Esophagus muscularis mucosa (tissue), 4 donors: ENCODE measurements at regions not wholly inside any gene's neighbourhood (a gene's known extent, or its start where the extent isn't known, plus 50 kb on each side); places are given as distances from the start of the nearest gene placed in this dataset.

Source experiments
- DNase-seq: peaks from one replicate; pipeline ENCODE4 v3.0.0-alpha.2; 2017; ENCODE audit errors: extremely low spot score
- H3K27ac ChIP-seq, 4 donors: fragments of 200-600 bp; sonication (generic); replicated peaks in 1 of 4; 1 replicate in 3 of 4; 2 replicates in 1 of 4; pipeline ENCODE4 v1.5.1; 2016 to 2019; ENCODE audit warnings: mild to moderate bottlenecking in 1 of 4
- H3K27me3 ChIP-seq, 4 donors: fragments of 200-600 bp; sonication (generic); one replicate each; pipeline versions ENCODE4 v1.5.1 to v1.6.0; 2016 to 2019
- H3K36me3 ChIP-seq, 4 donors: fragments of 200-600 bp; sonication (generic); one replicate each; pipeline ENCODE4 v1.5.1; 2016 to 2019
- H3K4me1 ChIP-seq, 4 donors: fragments of 200-600 bp; sonication (generic); one replicate each; pipeline ENCODE4 v1.5.1; 2016 to 2019
- H3K4me3 ChIP-seq, 4 donors: fragments of 200-600 bp; sonication (generic); 1 replicate in 2 of 4; 2 replicates in 2 of 4; pipeline ENCODE4 v1.5.1; 2016 to 2019; ENCODE audit warnings: mild to moderate bottlenecking in 4 of 4, moderate library complexity in 1 of 4
- H3K9me3 ChIP-seq, 4 donors: fragments of 200-600 bp; sonication (generic); 1 replicate in 3 of 4; 2 replicates in 1 of 4; pipeline ENCODE4 v1.5.1; 2016 to 2019
- EP300 ChIP-seq: sonication (generic); formaldehyde crosslinking; IDR thresholded peaks from one replicate; pipeline ENCODE4 v1.6.1; 2017; ENCODE audit warnings: antibody characterized with exemption
- POLR2A ChIP-seq: fragments of 450-650 bp; IDR thresholded peaks from one replicate; pipeline ENCODE4 v1.6.1; 2017; ENCODE audit warnings: antibody characterized with exemption, moderate library complexity, mild to moderate bottlenecking, low read depth
- POLR2AphosphoS5 ChIP-seq, 2 donors: sonication (generic); formaldehyde crosslinking; IDR thresholded peaks; one replicate each; pipeline ENCODE4 v1.6.1; 2017; ENCODE audit warnings: antibody characterized with exemption in 2 of 2
- WGBS: methylation state at CpG from one replicate; pipeline ENCODE4 v1.1.5; 2018; 5-methylcytosine and 5-hydroxymethylcytosine counted together
- intact Hi-C: fragments of 100-400 bp; cut with DNase I; formaldehyde crosslinking; loops from one replicate; pipeline ENCODE4 v1.15.1; 2023
- TF ChIP-seq, protein P1 (sequence below), 3 experiments: fragments of 200-600 bp in 2 of 3; fragments of 450-650 bp in 1 of 3; sonication (generic) in 2 of 3; IDR thresholded peaks; one replicate each; pipeline ENCODE4 v1.5.1; 2017 to 2019; ENCODE audit warnings: antibody characterized with exemption in 3 of 3, mild to moderate bottlenecking in 2 of 3, moderate library complexity in 1 of 3

DNA sequence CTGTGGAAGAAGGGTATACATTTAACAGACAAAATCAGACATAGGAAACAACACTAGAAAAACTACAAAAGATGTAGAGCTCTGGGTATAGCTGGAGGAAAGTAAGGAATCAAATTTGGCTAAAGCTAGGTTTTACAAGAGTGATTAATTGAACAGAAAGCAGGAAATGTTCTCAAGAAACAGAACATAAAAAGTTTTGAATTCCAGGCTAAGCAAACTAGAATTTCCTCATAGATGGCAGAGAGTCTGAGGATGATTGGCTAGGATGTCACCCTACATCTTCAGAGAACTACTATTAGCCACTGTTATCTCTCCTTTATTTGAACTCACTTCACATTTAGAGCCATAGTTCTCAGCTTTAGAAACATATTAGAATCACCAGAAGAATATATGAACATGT is 502.1 kb upstream of the PAPPA start:
- Histone ChIP-seq H3K36me3 (no peaks in the 10 kb centered on the region), H3K4me1 (peaks cover 0 to 13% (median 0%) of the 10 kb centered on the region in 4 donors), H3K9me3 (no peaks in the 10 kb centered on the region), H3K4me3 (no peak overlapping the region), H3K27ac (peak overlapping the region; percentile 52 to 76 (median 66)), H3K27me3 (no peaks in the 10 kb centered on the region)
- TF ChIP-seq EP300, result no peak
- no peak for TF ChIP-seq POLR2A
- TF ChIP-seq POLR2AphosphoS5 (IDR thresholded peaks at IDR 0.05), result no peak
- TF ChIP-seq, protein P1, sequence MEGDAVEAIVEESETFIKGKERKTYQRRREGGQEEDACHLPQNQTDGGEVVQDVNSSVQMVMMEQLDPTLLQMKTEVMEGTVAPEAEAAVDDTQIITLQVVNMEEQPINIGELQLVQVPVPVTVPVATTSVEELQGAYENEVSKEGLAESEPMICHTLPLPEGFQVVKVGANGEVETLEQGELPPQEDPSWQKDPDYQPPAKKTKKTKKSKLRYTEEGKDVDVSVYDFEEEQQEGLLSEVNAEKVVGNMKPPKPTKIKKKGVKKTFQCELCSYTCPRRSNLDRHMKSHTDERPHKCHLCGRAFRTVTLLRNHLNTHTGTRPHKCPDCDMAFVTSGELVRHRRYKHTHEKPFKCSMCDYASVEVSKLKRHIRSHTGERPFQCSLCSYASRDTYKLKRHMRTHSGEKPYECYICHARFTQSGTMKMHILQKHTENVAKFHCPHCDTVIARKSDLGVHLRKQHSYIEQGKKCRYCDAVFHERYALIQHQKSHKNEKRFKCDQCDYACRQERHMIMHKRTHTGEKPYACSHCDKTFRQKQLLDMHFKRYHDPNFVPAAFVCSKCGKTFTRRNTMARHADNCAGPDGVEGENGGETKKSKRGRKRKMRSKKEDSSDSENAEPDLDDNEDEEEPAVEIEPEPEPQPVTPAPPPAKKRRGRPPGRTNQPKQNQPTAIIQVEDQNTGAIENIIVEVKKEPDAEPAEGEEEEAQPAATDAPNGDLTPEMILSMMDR (IDR thresholded peaks at IDR 0.05), result no peak
- intact Hi-C loops, result no loop called here
- DNase-seq, result no peak

DNA sequence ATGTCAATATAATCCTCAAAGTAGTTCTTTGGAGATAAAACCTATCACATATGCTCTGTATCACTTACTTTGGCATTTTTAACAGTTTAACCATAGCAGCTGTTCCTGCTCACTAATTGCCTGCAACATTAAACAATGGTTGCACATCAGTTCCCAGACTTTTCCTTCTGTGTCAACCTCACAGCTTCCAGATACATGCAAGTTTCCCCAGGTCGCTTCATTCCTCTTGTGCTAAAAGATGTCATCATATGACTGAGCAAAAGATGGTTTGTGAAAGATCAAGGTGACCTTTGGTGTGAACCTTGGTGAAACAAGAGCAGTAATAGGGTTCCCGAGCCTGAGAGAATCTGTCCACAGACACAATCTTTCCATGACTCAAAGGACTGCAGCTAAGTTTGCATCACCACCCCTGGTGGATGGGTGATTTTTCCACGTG is 500.4 kb upstream of the PAPPA start:
- H3K27ac ChIP-seq, result peak overlapping the region; percentile 22 to 51 (median 39)
- peaks cover 0 to 13% (median 0%) of the 10 kb centered on the region in 4 donors for H3K4me1 ChIP-seq
- no peaks in the 10 kb centered on the region for H3K27me3 ChIP-seq
- H3K4me3 ChIP-seq, result no peak overlapping the region
- 70% methylated on average over 3 of the region's 3 CpGs for WGBS
- H3K9me3 ChIP-seq, result no peaks in the 10 kb centered on the region
- no peaks in the 10 kb centered on the region for H3K36me3 ChIP-seq
- intact Hi-C loops, result no loop called here
- DNase-seq, result no peak
- TF ChIP-seq EP300 (no peak), POLR2AphosphoS5 (IDR thresholded peaks at IDR 0.05) (peak in 1 of 2 donors; percentile 45)

DNA sequence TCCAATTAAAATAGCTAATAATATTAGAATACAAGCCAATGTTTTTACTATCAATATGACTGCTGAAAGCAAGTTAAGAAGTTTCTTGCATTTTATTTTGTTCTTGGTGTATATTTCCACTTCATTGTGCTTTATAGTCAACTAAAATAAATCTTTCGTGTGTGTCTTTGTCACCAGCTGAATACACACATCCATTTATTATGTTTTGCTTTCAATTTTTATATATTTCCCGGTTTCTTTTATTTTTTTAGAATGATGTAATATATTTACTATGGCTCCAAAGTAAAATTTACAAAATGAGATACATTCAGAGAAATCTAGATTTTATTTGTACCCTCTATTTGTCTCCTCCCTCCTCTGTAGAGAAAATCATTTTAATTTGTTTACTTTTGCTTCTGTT is 495.9 kb upstream of the PAPPA start:
- H3K4me3 ChIP-seq, result no peak overlapping the region
- no peaks in the 10 kb centered on the region for H3K27me3 ChIP-seq
- TF ChIP-seq, protein P1 (IDR thresholded peaks at IDR 0.05), result no peak
- TF ChIP-seq POLR2A, result no peak
- no peaks in the 10 kb centered on the region for H3K9me3 ChIP-seq
- 91% methylated on average over 2 of the region's 2 CpGs for WGBS
- no peak overlapping the region for H3K27ac ChIP-seq
- intact Hi-C loops, result no loop called here
- H3K4me1 ChIP-seq, result no peaks in the 10 kb centered on the region
- H3K36me3 ChIP-seq, result no peaks in the 10 kb centered on the region
- no peak for DNase-seq

DNA sequence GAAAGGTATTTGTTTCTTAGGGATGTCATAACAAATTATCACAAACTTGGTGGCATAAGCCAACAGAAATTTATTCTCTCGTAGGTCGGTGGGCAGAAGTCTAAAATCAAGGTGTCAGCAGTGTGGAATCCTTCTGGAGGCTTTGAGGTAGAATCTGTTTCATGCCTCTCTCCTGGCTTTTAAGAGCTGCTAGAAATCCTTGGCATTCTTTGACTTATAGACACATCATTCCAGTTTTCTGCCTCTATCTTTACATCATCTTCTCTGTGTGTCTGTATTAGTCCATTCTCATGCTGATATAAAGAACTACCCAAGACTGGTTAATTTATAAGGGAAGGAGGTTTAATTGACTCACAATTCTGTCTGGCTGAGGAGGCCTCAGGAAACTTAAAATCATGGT is 488.1 kb upstream of the PAPPA start:
- Histone ChIP-seq H3K9me3 (no peaks in the 10 kb centered on the region), H3K36me3 (no peaks in the 10 kb centered on the region), H3K4me3 (no peak overlapping the region), H3K27me3 (no peaks in the 10 kb centered on the region), H3K27ac (no peak overlapping the region), H3K4me1 (no peaks in the 10 kb centered on the region)
- TF ChIP-seq EP300, result no peak
- TF ChIP-seq POLR2A, result no peak
- intact Hi-C loops, result no loop called here
- DNase-seq, result no peak
- WGBS, result 64% methylated on average over 2 of the region's 2 CpGs

DNA sequence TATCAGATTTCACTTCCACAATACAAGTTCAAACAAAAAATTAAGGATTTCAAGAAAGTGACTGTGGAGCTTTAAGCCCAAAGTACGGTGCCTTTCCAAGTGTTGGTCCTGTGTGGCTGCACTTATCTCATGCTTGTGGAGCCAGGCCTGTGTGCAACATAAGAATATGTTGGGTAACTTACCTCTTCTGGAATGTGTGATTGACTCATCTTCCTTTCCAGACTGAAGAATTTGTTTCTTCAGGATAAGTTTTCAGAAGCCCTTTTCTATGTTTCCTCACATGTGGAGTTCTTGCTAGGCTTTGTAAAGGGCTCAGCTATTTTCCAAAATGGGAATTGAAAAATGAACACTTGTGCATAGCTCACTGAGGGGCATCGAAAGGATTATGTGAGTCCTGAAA is 485.1 kb upstream of the PAPPA start:
- no peaks in the 10 kb centered on the region for H3K9me3 ChIP-seq
- intact Hi-C loops, result no loop called here
- 81% methylated on average over 2 of the region's 2 CpGs for WGBS
- no peak for DNase-seq
- H3K4me3 ChIP-seq, result no peak overlapping the region
- TF ChIP-seq POLR2AphosphoS5 (IDR thresholded peaks at IDR 0.05) (no peak), POLR2A (no peak), EP300 (no peak)
- TF ChIP-seq, protein P1 (IDR thresholded peaks at IDR 0.05), result no peak
- no peaks in the 10 kb centered on the region for H3K27me3 ChIP-seq
- no peak overlapping the region for H3K27ac ChIP-seq
- peaks cover 0 to 7% (median 0%) of the 10 kb centered on the region in 4 donors for H3K4me1 ChIP-seq
- no peaks in the 10 kb centered on the region for H3K36me3 ChIP-seq

DNA sequence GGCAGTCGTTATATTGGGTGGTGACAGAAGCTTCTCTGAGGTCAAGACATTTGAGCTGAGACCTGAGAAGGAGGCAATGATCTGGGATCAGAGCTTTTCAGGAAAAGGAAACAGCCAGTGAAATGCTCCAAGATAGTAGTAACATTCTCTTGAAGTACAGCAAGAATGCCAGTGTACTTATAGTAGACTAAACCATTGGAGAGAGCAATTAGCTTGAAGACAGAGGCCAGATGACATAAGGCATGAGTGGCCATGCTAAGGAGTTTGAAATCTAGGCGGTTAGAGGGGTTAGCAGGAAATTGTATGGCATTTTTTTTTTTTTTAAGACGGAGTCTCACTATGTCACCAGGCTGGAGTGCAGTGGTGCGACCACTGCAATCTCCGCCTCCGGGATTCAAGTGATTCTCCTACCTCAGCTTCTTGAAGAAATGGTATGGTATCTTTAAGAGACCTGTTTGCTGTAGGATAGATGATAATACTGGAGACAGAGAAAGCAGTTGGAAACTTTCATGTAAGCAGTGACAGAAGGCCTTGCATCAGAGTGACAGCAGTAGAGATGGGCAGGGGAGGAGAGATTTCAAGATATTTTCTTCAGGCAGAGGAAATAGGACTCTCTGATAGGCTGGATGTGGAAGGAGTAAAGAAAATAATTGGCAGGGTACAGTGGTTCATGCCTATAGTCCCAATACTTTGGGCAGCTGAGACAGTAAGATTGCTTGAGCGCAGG is 482.2 kb upstream of the PAPPA start:
- H3K4me3 ChIP-seq, result no peak overlapping the region
- intact Hi-C loops, result no loop called here
- no peak for DNase-seq
- H3K9me3 ChIP-seq, result no peaks in the 10 kb centered on the region
- no peaks in the 10 kb centered on the region for H3K36me3 ChIP-seq
- peaks cover 0 to 7% (median 0%) of the 10 kb centered on the region in 4 donors for H3K4me1 ChIP-seq
- no peaks in the 10 kb centered on the region for H3K27me3 ChIP-seq
- WGBS, result 91% methylated on average over 7 of the region's 7 CpGs
- TF ChIP-seq, protein P1 (IDR thresholded peaks at IDR 0.05), result no peak
- TF ChIP-seq EP300 (no peak), POLR2AphosphoS5 (IDR thresholded peaks at IDR 0.05) (no peak), POLR2A (no peak)
- no peak overlapping the region for H3K27ac ChIP-seq
